Lower leg skin (tissue), 4 donors: ENCODE measurements at regions not wholly inside any gene's neighbourhood (a gene's known extent, or its start where the extent isn't known, plus 50 kb on each side); places are given as distances from the start of the nearest gene placed in this dataset.

Source experiments
- DNase-seq, 2 donors: peaks; one replicate each; pipeline ENCODE4 v3.0.0-alpha.2; 2019; ENCODE audit warnings: low spot score in 2 of 2
- H3K4me3 ChIP-seq: fragments of 200-600 bp; sonication (generic); 2 replicates; pipeline ENCODE4 v1.5.1; 2017; ENCODE audit warnings: mild to moderate bottlenecking, low read depth; ENCODE audit not compliant: poor library complexity, severe bottlenecking
- POLR2A ChIP-seq, 2 donors: fragments of 450-650 bp; IDR thresholded peaks; one replicate each; pipeline ENCODE4 v1.6.1; 2016 to 2017; ENCODE audit warnings: antibody characterized with exemption in 2 of 2, mild to moderate bottlenecking in 1 of 2, moderate library complexity in 1 of 2
- WGBS, 2 donors: methylation state at CpG; one replicate each; pipeline ENCODE4 v1.1.5; 2018; 5-methylcytosine and 5-hydroxymethylcytosine counted together
- intact Hi-C: fragments of 100-400 bp; cut with DNase I; formaldehyde crosslinking; loops from one replicate; pipeline ENCODE4 v1.15.0; 2023; ENCODE audit warnings: low total_unique reads
- TF ChIP-seq, protein P1 (sequence below), 3 donors: fragments of 450-650 bp; IDR thresholded peaks; one replicate each; pipeline ENCODE4 v1.5.1; 2016; ENCODE audit warnings: antibody characterized with exemption in 3 of 3, mild to moderate bottlenecking in 3 of 3, moderate library complexity in 2 of 3

DNA sequence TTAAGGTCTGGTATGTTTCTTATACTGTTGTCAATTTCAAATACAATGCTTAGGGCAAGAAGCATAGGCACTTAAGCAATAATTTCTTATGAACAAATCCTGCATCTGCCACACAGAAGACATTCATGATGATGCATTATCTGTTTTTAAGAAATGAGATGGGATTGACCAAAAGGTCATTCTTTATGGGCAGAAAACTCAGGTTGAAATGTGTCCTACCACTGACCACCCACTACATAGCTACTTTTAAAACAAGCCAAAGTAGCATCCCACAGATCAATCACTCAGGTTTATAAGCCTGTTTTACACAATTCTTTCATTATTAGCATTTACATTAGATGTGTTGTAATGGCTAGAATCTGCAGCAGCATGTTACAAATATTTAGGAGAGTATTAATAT is 617.8 kb downstream of the PCDH7 start:
- DNase-seq, result no peak
- TF ChIP-seq POLR2A (IDR thresholded peaks at IDR 0.05), result no peak
- TF ChIP-seq, protein P1, sequence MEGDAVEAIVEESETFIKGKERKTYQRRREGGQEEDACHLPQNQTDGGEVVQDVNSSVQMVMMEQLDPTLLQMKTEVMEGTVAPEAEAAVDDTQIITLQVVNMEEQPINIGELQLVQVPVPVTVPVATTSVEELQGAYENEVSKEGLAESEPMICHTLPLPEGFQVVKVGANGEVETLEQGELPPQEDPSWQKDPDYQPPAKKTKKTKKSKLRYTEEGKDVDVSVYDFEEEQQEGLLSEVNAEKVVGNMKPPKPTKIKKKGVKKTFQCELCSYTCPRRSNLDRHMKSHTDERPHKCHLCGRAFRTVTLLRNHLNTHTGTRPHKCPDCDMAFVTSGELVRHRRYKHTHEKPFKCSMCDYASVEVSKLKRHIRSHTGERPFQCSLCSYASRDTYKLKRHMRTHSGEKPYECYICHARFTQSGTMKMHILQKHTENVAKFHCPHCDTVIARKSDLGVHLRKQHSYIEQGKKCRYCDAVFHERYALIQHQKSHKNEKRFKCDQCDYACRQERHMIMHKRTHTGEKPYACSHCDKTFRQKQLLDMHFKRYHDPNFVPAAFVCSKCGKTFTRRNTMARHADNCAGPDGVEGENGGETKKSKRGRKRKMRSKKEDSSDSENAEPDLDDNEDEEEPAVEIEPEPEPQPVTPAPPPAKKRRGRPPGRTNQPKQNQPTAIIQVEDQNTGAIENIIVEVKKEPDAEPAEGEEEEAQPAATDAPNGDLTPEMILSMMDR (IDR thresholded peaks at IDR 0.05), result no peak
- intact Hi-C loops, result no loop called here

GRCh38 chr4:31341601-31342359 is 621.6 kb downstream of the PCDH7 start:
- intact Hi-C loops, result no loop called here
- DNase-seq, result no peak
- 30 to 57% methylated on average over 4 of the region's 4 CpGs for WGBS, 2 donors
- H3K4me3 ChIP-seq, result no peak overlapping the region
- no peak for TF ChIP-seq POLR2A (IDR thresholded peaks at IDR 0.05)
- TF ChIP-seq, protein P1 (IDR thresholded peaks at IDR 0.05), result no peak

More for the DNA sequence above, 617.8 kb downstream of the PCDH7 start:
- H3K4me3 ChIP-seq, result no peak overlapping the region

DNA sequence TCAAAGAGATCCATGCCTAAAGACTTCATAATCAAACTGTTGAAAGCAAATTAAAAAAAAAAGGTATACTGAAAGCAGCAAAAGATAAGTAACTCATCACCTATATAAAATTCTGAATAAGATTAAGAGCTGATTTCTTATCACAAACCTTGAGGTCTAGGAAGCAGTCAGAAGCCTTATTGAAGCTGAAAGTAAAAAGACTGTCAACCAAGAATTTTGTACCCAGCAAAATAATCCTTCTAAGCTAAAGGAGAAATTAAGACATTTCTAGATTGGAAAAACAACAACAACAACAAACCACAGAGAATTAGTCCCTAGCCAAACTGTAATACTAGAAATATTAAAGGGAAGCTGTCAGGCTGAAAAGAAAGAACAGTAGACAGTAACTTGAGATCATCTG is 622.9 kb downstream of the PCDH7 start:
- DNase-seq, result no peak
- intact Hi-C loops, result no loop called here
- H3K4me3 ChIP-seq, result no peak overlapping the region
- TF ChIP-seq, protein P1 (IDR thresholded peaks at IDR 0.05), result no peak
- no peak for TF ChIP-seq POLR2A (IDR thresholded peaks at IDR 0.05)

DNA sequence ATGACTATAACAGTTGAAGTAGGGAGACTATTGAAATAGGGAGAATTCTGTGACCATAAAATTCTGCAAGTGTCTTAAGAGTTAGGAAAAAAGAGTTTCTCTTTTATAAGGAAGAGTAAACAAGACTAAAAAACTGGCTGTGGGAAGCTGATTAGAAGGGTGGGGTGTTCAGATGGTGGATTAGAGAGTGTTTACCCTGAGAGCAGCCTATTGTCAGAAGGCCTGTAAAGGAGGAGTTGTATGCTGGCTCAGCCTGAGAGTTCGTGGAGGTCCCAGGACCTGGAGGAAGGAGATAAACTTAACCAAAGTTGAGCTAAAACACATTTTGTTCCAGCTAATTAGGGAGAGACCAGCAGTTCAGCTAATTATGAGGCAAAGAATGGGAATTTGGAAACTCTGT is 629.7 kb downstream of the PCDH7 start:
- no peak for DNase-seq
- no peak for TF ChIP-seq POLR2A (IDR thresholded peaks at IDR 0.05)
- TF ChIP-seq, protein P1 (IDR thresholded peaks at IDR 0.05), result no peak
- intact Hi-C loops, result no loop called here
- 28 to 51% methylated on average over 1 of the region's 1 CpG for WGBS, 2 donors
- H3K4me3 ChIP-seq, result no peak overlapping the region

DNA sequence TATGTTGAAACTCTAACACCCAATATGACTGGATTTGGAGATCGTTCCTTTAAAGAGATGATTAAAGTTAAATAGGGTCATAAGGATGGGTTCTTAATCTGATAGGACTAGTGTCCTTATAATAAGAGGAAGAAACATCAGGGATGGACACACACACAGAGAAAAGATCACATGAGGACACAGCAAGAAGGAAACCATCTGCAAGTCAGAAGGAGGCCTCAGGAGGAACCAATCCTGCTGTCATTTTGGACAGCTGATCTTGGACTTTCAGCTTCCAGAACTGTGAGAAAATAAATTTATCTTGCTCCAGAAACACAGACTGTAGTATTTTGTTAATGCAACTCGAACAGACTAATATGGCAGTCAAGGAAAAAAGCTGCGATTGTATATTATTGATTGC is 631.5 kb downstream of the PCDH7 start:
- H3K4me3 ChIP-seq, result no peak overlapping the region
- 56 to 90% methylated on average over 3 of the region's 3 CpGs for WGBS, 2 donors
- no peak for DNase-seq
- intact Hi-C loops, result no loop called here
- TF ChIP-seq, protein P1 (IDR thresholded peaks at IDR 0.05), result no peak
- no peak for TF ChIP-seq POLR2A (IDR thresholded peaks at IDR 0.05)

GRCh38 chr4:31356839-31357238 is 636.7 kb downstream of the PCDH7 start:
- TF ChIP-seq, protein P1 (IDR thresholded peaks at IDR 0.05), result no peak
- no peak for TF ChIP-seq POLR2A (IDR thresholded peaks at IDR 0.05)
- intact Hi-C loops, result no loop called here

More at GRCh38 chr4:31356839-31357238, 636.7 kb downstream of the PCDH7 start:
- no peak overlapping the region for H3K4me3 ChIP-seq
- DNase-seq, result no peak
- WGBS, 2 donors, result 97 to 100% methylated on average over 1 of the region's 1 CpG
